ENCODE measurements at regions not wholly inside any gene's neighbourhood (a gene's known extent, or its start where the extent isn't known, plus 50 kb on each side); places are given as distances from the start of the nearest gene placed in this dataset.

GRCh38 chr16:79327836-79328235, 272.7 kb downstream of the MAF start:
- no peak for TF ChIP-seq CTCF (IDR thresholded peaks at IDR 0.05; ENCODE audit: poor library complexity)
- TF ChIP-seq EZH2phosphoT487 (IDR thresholded peaks at IDR 0.05; ENCODE audit: low read depth, severe bottlenecking, unreplicated experiment) = no peak
